ENCODE measurements at regions not wholly inside any gene's neighbourhood (a gene's known extent, or its start where the extent isn't known, plus 50 kb on each side); places are given as distances from the start of the nearest gene placed in this dataset.

DNA sequence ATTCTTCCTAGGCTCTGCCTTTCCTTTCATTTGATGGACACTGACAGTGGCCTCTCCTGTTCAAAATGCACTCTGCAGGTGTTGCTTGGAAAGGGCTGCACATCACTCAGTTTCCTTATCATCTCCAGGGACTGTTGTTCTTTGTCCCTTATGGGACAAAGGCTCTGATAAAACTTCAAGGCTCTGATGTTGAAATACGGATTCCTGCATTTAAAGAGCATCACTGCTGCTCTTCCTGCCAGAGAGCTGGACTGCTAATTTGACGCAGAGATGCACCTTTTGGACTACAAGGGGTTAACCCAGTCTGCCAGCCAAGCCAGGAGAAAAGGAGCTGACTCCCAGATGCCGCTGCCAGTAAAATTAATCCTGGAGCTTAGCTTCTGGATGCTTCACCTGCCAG is 952.1 kb downstream of the DIAPH3 start:
- TF ChIP-seq, protein P1, sequence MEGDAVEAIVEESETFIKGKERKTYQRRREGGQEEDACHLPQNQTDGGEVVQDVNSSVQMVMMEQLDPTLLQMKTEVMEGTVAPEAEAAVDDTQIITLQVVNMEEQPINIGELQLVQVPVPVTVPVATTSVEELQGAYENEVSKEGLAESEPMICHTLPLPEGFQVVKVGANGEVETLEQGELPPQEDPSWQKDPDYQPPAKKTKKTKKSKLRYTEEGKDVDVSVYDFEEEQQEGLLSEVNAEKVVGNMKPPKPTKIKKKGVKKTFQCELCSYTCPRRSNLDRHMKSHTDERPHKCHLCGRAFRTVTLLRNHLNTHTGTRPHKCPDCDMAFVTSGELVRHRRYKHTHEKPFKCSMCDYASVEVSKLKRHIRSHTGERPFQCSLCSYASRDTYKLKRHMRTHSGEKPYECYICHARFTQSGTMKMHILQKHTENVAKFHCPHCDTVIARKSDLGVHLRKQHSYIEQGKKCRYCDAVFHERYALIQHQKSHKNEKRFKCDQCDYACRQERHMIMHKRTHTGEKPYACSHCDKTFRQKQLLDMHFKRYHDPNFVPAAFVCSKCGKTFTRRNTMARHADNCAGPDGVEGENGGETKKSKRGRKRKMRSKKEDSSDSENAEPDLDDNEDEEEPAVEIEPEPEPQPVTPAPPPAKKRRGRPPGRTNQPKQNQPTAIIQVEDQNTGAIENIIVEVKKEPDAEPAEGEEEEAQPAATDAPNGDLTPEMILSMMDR (IDR thresholded peaks at IDR 0.05), result no peak
- Histone ChIP-seq H3K36me3 (no peaks in the 10 kb centered on the region), H3K9me3 (no peaks in the 10 kb centered on the region), H3K4me1 (ENCODE audit: control insufficient read depth in 1 of 2, low read depth in 2 of 2) (no peaks in the 10 kb centered on the region), H3K27me3 (replicated peaks; ENCODE audit: insufficient read depth) (no peaks in the 10 kb centered on the region), H3K27ac (no peak overlapping the region), H3K4me3 (no peak overlapping the region)
- DNase-seq (ENCODE audit: low spot score) (no peak), ATAC-seq (ENCODE audit: insufficient number of reproducible peaks, low FRiP score, low read depth) (no peak)

DNA sequence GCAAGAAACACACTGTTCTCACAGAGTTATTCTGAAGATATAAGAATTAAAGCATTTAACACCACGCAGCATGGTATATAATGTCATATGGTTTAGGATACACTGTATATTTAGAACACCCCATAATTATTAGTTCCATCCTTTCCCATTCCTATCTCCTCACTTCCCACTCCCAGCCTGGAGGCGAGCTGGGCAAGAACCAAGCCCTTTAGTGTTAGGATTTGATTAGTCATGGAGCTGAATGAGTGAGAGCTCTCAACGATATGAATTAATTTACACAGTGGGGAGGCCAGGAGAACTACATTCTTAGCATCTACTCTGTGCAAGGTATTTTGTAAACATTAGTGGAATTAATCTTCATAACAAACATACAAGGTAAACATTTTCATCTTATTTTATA is 934.3 kb downstream of the DIAPH3 start:
- ATAC-seq (ENCODE audit: insufficient number of reproducible peaks, low FRiP score, low read depth) (no peak), DNase-seq (ENCODE audit: low spot score) (no peak)
- Histone ChIP-seq H3K4me3 (no peak overlapping the region), H3K27me3 (replicated peaks; ENCODE audit: insufficient read depth) (no peaks in the 10 kb centered on the region), H3K9me3 (no peaks in the 10 kb centered on the region), H3K36me3 (no peaks in the 10 kb centered on the region), H3K4me1 (ENCODE audit: control insufficient read depth in 1 of 2, low read depth in 2 of 2) (no peaks in the 10 kb centered on the region), H3K27ac (no peak overlapping the region)
- TF ChIP-seq, protein P1 (IDR thresholded peaks at IDR 0.05), result no peak

DNA sequence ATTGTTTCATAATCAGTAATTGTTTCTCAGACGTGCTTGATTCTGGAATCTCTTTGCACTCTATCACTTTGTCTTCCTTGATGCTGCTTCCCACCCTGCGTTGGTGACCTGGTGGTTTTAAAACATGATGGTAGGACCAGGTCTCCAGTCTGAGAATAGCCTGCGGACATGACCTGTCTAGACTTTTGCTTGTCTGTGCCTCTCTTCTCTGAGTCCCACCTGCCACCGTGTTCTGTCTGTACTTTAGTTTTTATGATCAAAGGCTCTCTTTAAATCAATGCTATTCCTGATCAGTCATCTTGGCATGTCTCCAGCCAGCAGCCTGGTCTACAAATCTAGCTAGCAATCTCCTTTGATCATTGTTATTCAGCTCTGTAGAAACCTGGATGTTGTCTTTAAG is 933.9 kb downstream of the DIAPH3 start:
- H3K4me3 ChIP-seq, result no peak overlapping the region
- no peak for ATAC-seq (ENCODE audit: insufficient number of reproducible peaks, low FRiP score, low read depth)
- TF ChIP-seq, protein P1 (IDR thresholded peaks at IDR 0.05), result no peak
- no peaks in the 10 kb centered on the region for H3K4me1 ChIP-seq (ENCODE audit: control insufficient read depth in 1 of 2, low read depth in 2 of 2)
- H3K9me3 ChIP-seq, result no peaks in the 10 kb centered on the region
- H3K36me3 ChIP-seq, result no peaks in the 10 kb centered on the region
- H3K27ac ChIP-seq, result no peak overlapping the region
- no peak for DNase-seq (ENCODE audit: low spot score)
- H3K27me3 ChIP-seq (replicated peaks; ENCODE audit: insufficient read depth), result no peaks in the 10 kb centered on the region

DNA sequence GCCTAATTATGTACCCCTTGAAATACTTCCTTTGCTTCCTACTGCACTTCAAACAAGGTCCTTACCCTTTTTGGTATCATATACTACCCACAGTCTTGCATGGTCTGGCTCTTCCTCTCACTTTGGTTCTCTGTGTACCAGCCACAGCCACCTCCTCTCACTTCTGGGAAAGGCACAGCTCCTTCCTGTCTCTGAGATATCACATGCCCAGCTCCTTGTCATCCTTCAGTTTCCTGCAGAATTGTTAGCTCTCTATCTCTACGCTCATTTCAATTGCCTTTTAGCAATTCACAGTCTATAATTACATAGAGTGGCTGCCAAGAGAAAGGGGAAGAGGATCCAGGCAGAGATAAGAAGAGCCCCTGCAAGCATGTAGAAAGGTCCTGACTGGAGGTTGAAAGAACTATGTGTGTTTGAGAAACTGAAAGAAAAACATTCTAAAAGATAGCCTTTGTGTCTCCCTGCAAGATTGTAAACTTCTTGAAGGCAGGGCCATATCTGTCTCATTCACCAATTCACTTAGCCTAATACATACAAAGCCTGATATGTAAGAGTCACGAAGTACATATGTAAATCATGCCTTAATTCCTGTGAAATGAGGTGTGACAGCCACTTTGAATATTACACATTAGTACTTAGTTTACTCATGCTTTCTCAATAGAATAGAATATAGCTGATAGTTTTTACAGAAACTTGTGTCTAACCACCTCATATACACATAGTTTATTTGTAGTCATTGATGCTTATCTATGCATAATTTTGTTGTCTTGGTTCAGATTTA is 933.1 kb downstream of the DIAPH3 start:
- TF ChIP-seq, protein P1 (IDR thresholded peaks at IDR 0.05), result no peak
- Histone ChIP-seq H3K9me3 (no peaks in the 10 kb centered on the region), H3K27ac (no peak overlapping the region), H3K27me3 (replicated peaks; ENCODE audit: insufficient read depth) (no peaks in the 10 kb centered on the region), H3K4me3 (no peak overlapping the region), H3K4me1 (ENCODE audit: control insufficient read depth in 1 of 2, low read depth in 2 of 2) (no peaks in the 10 kb centered on the region), H3K36me3 (no peaks in the 10 kb centered on the region)
- ATAC-seq (ENCODE audit: insufficient number of reproducible peaks, low FRiP score, low read depth) (no peak), DNase-seq (ENCODE audit: low spot score) (no peak)

DNA sequence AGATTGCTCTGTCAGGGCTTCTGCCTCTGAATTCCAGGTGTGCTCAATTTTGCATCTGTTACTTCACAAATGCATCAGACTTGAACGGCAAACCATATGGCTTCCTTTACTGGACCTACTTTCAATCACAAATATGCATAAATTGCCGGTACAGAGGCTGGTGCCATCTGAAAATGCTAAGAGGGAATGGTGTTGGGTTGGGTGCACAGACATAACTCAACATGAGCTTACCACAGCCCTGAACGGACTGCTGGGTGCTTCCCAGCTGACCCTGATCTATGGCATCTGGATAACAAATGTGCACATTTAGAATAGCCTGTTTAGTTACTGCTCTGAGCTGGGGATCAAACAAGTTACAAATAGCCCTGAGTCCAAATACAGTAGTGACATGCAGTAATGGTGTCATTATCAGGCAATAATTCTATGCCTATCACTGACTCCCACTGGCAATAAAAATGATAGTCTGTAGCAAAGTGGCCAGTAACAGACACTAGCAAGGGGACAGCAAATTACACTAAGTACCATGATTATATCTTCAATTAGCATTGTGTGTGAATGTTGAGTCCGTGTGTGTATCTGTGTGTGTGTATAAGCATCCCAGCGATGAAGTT is 927.3 kb downstream of the DIAPH3 start:
- ATAC-seq (ENCODE audit: insufficient number of reproducible peaks, low FRiP score, low read depth) (no peak), DNase-seq (ENCODE audit: low spot score) (no peak)
- TF ChIP-seq, protein P1 (IDR thresholded peaks at IDR 0.05), result no peak
- no peaks in the 10 kb centered on the region for H3K36me3 ChIP-seq
- H3K27ac ChIP-seq, result no peak overlapping the region
- no peaks in the 10 kb centered on the region for H3K9me3 ChIP-seq
- no peaks in the 10 kb centered on the region for H3K27me3 ChIP-seq (replicated peaks; ENCODE audit: insufficient read depth)
- no peaks in the 10 kb centered on the region for H3K4me1 ChIP-seq (ENCODE audit: control insufficient read depth in 1 of 2, low read depth in 2 of 2)
- H3K4me3 ChIP-seq, result no peak overlapping the region

All from thoracic aorta (tissue), 2 donors.